NCI-H82 treated with DMSO at 0.1 percent for 48 hours (cell line): ENCODE measurements at regions not wholly inside any gene's neighbourhood (a gene's known extent, or its start where the extent isn't known, plus 50 kb on each side); places are given as distances from the start of the nearest gene placed in this dataset.
A peak's percentile ranks its signal among the peaks of the same experiment; 100 is the strongest.

Source experiments
- DNase-seq: peaks from one replicate; lab custom pipeline; 2025; ENCODE audit not compliant: unreplicated experiment; lab: John Stamatoyannopoulos, UW

DNA sequence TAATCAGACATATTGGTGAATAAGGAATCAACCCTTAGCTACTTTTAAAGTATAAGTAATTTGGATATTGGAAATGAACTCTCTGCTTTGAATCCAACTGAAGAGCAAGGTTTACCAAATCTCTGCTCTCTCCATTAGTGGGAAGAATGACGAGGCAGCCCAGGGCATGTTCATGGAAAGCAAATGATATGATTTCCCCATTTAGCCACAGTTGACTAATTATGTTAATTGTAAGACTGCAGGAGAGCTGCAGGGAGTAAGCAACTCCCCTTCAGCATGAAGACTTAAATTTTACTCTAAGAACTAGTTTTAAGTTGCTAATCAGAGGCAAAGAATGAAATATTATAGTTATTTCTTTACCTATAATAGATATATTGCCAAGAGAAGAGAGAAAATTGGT lies 194.3 kb upstream of the CD180 start:
- DNase-seq, result no peak

DNA sequence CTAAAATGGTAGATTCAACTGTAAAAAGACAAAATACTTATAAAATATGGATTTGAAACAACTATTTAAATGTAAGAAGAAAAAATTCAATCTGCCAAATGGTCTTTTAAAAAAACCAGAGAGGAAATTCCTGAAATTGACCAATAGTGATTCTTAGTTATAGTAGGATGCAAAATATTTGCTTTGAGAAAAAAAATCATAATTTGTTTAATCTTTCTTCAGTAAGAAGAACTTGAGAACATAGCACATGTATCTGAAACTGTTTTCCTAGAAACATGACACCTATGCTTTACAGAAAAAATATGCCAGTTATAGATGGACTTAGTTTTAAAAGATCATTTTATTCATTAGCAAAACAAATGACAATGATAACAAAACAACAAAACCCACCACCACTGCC lies 186.9 kb upstream of the CD180 start:
- no peak for DNase-seq

DNA sequence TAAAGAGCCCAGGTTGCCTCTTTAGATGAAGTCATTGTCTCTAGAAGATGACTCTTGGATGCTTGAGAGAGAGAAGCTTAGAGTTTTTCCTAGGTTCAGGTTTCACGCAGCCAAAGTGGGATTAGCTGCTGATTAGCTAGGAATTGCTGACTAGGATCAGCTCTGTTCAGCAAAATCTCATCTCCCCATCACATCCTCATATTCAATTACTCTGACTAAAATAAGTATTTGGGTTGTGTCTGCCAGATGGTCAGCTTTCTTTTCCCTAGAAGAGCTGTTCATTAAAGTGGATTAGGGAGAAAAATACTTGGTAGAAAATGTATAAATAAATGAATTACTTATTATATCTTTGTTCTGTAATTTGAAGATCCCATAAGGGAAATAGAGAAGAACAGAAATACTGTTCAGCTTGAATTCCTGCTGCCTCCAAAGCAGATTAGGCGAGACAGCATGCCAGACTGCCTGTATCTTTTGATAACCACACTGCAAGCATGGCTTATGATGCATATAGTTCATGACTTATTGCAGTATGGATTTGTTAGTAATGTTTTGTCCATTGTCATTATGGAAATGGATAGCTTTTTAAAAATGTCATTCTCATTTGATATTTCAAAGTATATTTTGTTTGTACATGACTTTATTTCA lies 184.8 kb upstream of the CD180 start:
- DNase-seq, result peak; percentile 97

DNA sequence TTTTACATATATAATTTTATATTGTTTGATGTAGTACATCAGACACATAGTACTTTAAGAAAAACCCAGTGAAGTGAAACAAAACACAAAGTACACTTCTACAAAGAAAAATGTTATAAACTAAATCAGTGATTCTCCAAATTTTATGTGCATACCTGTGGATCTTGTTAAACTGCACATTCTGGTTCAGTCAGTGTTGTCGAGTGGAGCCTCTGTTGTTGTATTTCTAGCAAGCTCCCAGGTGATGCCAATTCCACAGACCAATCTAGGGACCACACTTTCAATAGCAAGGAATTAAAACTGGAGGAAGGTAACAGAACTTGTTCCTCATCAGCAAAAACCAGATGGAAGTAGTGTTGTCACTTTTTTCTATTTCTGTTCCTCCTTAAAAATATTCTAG lies 183.8 kb upstream of the CD180 start:
- no peak for DNase-seq

DNA sequence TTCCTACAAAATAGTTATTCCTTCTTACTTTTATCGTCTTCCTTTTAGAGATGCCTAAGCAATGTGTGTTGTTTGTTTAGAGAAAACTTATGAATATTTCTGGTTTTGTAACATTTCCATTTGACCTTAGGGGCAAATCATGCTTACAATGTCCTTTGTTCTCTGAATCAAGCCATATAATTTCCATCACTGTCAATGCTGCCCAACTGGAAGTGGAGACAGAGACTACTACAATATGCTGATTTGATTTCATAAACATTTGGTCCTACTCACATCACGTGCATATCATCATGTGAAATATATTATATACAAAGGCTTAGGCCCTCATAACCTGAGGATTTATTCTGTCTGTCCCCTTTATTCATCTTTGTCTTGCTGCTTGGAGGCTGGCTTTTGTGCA lies 183.2 kb upstream of the CD180 start:
- DNase-seq, result no peak

DNA sequence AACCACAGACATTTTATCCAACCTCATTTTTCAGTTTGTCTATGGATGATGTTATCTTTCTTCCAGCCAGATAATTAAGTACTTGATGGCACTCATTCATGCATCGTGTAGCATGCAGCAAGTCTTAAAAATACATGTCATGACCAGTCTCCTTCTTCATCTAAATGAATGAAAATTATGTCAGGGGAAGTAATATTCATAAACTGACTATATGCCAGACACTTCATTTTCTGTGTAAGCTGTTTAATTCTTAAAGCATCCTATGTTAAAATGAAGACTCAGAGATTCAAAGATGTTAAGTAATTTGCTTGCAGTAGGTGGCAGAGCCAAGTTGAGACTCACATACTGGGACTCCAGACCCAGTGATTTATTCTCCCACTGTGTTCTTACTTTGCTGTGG lies 181.7 kb upstream of the CD180 start:
- no peak for DNase-seq

DNA sequence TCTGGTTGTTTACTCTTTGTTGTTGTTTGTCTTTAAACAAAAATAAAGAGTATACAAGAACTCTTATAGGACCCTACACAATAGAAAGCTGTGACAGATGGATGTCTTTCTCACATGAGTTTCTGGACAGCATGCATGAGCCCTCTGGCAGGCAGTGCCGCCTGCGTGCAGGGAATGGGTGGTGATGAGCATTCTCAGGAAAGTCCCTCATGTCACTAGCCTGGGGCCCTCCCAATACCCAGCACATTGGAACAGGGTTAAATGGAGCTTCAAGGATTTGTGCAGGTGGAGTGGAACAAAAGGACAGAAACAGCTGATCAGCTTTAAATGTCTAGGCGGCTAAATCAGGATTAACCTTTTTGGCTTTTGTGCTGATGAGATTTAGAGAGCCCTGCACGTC lies 181.0 kb upstream of the CD180 start:
- peak; percentile 94 for DNase-seq

DNA sequence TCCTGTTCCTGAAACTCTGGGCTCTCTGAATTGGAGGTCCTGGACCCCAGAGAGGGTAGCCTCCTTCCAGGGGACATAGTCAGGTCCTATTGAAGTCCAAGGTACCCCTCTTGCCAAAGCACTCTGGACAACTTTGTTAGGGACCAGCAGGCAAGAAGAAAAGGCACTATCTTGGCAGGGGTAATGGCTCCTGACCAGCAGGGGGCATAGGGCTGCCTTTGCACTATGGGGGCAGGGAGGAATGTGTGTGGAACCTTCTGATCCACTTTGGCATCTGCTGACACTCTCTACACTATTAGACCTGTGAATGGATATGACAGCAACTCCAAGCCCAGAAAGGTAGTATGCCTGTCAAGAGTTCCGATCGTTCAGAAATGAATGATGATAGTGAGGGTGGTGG lies 179.0 kb upstream of the CD180 start:
- DNase-seq, result no peak

DNA sequence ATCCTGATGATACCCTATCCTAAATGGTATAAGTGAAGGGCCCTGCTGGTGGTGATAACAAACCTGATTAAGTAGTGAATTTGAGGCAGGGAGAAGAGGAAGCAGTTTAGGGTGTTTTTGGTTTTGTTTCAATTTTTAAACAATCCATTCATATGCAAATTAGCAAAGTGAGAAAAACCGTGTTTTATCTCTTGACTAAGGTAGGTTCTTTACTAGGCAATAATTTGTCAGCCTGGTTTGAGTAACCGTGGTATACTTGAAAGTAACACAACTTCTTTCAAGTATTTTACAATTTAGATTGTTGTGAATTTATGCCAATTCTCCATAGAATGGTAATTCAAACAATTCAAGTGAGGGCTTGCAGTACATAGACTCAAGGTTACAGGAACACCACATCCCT lies 177.8 kb upstream of the CD180 start:
- DNase-seq, result no peak

DNA sequence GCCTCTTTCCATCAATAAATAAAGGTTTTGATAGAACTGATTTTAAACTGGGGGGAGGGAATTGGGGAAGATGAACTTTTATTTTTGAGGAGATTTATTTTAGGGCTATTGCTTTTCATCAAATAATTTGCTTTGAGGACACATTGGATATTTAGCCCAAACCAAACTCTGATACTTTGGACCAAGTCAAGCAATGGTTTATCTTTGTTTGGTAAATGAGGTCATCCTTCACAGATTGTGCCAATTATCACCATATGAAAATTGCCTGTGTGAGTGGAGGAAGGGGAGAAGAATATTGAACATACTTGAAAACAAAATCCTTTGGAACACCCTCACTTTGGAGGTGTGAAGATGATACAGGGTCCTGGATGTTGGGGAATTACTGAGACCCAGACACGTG lies 176.9 kb upstream of the CD180 start:
- DNase-seq, result no peak

DNA sequence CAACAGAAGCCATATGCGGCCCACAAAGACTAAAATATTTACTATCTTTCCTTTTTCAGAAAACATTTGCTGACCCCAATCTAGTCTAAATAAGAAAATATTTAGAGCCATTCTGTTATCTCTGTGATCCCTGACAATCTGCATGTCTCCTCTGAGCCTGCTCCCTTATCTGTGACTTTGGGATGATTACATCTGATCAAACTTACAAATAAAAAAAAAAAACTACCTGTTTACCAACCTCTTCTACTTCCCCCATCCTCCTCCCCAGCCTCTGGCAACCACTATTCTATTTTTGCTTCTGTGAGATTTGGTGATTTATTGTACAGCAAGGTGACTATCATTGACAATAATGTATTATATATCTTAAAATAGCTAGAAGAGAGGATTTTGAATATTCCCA lies 176.3 kb upstream of the CD180 start:
- DNase-seq, result no peak

DNA sequence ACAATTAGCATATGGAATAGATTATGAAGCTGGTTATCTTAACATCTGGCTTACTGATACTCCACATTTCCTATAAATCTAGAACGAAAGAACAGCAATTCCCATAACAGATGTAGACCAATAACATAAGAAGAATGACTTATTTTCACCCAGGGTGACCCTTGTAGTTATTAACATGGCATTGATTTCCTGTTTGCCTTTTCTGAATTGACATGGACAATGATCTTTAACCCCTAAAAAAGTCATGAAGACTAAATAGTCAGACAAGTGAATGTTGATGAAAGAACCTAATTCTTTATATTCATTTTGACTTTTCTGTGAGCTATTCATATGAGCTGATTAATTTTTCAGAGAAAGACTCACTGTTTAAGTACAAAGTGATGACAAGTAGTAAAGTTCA lies 175.3 kb upstream of the CD180 start:
- DNase-seq, result no peak

DNA sequence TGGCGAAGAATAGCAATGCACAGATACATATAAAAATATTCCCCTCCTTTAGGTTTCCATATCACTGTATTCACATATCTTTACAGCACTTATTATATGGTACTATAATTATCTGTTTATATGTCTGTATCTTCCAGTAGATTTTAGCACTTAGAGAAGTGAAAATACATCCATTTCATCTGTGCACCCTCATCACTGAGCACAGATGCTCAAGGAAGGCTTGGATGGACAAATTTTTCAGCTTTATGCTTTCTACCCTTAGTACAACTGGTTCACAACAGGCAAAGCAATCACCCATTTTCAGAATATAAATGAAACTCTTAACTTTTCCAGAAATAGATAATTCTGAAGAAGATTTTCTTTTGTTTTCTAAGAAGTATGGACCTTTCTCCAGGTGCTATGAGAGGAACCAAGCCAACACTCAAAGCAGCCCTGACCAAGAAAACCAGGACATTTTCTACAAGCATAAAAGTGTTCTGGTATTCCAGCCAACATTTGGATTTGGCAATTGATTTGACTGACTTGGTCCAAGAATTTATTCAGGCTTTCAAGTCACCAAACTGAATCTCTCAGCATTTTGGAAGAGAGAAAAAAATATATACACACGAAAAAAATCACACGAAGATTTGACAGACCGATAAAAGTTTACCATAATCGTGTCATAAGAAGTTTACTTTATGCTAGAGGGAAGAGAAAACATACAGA lies 170.2 kb upstream of the CD180 start:
- no peak for DNase-seq

DNA sequence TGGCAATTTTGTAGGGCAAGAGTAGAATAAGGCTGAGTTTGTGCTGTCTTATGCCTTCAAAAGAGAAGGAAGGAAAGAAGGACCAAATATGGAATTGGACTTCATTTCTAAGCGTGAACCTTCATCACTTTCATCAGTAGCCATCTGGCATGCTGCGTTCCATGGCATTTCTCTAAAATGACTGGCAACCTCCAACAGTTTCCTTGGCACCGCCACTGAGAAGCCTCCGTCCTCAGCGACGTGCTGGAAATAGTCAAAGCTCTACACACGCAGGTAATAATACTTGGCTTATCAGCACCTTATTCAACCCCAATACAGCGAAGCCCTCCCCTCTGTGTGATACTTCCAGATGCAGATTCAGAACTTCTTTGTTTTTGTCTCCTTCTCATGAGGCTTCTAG lies 169.7 kb upstream of the CD180 start:
- DNase-seq, result no peak

DNA sequence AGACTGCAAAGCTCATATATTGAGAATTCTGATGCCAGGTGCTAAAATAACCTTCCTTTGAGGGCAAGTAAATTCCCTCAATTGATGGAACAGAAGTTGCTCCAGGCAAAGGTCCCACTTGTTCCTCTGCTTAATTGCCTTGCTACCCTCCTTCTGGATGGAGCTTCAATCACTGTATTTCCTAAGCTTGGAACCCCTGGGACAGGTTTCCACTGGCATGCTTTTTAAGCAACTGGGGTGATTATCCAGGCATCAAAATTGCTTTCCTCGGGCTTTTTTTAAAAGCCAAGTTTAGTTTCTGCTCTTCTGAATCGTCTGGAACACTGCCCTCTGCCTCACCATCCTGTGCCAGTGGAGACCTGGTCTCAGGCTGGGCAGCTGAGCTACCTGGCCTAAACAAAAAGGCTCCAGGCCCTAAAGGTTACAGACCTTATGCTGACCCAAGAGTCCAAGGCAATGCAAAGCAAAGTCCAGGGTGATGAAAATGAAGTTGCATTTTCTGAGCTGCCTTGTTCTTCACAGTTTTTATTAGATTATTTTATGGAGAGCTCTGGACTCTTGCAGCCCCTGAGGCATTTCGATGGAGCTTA lies 167.9 kb upstream of the CD180 start:
- DNase-seq, result no peak

DNA sequence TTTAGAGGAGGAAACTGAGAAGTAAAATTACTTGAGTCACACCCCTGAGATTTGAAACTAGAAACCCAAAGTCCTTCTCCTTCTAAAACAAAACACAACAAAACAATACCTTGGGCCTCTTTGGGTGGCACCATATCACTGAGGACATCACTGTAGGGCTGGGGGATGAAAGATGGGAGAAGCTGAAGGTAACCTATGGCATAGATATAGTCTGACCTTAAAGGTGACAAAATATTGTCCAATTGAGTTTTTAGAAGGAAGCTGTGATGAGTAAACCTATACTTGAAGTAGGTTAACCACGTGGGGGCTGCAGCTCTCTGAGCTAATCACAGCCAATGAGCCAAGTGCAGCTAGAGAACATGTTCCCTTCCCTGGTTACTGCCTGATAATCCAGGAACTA lies 167.4 kb upstream of the CD180 start:
- no peak for DNase-seq

DNA sequence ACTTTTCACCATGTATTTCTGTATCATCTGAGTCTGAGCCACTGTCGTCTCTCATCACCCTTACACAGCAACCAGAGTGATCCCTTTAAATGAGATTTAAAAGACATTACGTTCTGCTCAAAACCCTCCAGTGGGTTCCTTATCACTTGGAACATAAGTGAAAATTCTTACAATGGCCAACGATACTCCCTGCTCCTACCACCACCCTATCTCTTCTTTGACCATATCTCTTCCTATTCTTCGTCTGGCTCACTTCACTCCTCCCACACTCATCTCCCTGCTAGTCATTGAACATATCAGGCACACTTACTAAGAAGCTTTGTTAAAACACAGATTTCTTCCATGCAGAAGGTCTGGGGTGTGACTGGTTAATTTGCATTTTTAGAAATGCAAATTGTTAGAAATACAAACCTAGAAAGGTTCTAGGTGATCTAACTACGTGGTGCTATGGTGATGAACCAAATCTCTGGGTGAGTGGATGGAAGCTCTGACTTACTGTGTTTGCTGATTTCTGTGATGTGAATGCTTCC lies 166.6 kb upstream of the CD180 start:
- DNase-seq, result no peak

DNA sequence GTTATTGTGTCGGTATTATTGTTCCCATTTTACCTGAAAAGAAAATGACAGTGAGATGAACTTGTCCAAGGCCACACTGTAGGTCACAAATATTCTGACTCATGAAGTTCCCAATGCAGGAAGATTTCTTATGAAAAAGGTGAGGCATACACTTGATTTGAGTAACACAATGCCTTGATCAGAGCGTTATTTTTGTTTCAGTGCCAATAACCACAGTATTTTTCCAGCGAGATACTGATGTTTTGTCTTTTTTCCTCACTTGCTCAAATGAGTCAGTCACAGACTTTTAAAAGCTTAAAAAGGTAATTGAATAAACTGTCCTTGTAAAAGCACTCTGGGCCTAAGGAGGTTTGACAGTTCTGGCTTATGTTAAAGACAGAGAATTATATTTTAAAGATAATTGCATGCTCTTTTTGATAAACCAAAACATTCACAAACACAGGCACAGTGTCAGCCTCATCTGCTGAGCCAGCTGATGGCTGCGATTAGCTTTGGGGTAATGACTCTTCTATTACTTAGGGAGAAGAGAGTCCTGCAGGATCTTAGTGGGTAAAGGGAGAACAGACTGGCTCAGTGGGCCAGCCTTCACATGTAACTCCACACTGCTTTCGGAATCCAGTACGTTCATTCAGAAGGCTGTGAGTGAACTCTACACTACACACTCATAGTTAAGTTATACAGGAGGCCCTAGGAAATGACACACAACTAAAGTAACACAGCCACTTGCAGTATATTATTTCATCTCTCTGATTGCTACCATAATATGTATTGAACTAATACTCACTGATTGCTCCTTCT lies 165.5 kb upstream of the CD180 start:
- DNase-seq, result no peak

DNA sequence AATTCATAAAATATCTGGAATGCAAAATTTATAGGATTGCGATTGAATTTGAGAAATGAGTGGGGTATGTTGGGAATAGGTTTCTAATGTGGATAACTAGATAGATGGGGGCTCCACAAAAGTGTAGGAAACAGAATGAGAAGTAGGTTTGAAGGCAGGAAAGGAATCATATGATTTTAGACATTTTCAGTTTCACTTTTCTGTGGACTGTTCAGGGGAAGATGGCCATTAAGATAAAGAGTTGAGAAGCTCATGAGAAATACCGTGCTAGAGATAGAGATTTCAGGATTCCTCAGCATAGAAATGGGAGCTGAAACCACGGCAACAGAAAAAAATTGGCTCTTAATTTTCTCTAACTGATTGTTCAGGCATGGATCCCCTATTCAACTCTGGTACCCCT lies 163.4 kb upstream of the CD180 start:
- no peak for DNase-seq

DNA sequence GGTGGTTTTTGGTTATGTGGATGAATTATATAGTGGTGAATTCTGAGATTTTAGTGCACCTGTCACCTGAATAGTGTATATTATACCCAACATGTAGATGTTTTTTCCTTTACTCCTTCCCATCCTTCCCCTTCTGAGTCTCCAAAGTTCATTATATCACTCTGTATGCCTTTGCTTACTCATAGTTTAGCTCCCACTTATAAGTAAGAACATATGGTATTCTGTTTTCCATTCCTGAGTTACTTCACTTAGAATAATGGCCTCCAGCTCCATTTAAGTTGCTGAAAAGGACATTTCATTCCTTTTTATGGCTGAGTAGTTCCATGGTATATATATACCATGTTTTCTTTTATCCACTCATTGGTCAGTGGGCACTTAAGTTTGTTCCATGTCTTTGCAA lies 161.6 kb upstream of the CD180 start:
- no peak for DNase-seq

DNA sequence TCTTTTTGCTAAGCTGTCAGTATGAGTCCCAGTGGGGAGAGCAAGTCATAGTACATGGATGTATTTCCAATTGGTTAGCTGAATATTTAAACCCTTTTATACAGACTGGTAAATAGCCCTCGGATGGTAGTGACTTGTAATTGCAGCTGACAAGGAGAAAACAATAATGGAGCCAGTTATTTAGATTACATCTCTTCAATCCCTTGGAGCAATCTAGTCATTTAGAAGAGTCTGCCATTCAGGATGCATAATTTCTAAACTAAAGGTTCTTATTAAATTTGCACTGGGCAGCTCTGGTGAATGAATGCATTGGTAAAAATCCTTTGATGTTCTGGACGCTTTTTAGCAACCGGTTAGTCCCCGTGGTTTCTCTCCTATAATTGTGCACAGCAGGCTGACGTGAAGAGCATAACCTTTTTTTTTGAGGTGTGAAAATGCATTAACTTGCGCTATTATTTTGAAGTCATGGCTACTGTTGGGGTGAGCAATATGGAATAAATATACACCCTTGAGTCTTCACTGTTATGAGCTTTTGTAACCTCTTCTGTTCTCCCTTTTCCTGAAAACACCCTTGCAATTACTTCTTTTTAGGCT lies 158.6 kb upstream of the CD180 start:
- DNase-seq, result no peak
